GM12878 (cell line): ENCODE measurements at regions not wholly inside any gene's neighbourhood (a gene's known extent, or its start where the extent isn't known, plus 50 kb on each side); places are given as distances from the start of the nearest gene placed in this dataset.

ENCODE experiments used
- ATAC-seq: fragments of 200-7000 bp; cut with Tn5 transposase; 3 replicates; pipeline ENCODE4 v1.9.1; 2020; ENCODE audit warnings: mild to moderate bottlenecking, moderate library complexity
- BruUV-seq: library from RNA; stranded (reverse); fragments of 400-500 nt; replicated peaks from 2 replicates; lab custom pipeline; 2021; lab: Mats Ljungman, UMichigan
- CTCF ChIA-PET: fragments of 300-600 bp; sonication (Branson Sonifier 250); formaldehyde crosslinking; extraction: SDS; loops from one replicate; lab custom pipeline; 2021; ENCODE audit warnings: inconsistent platforms; lab: Yijun Ruan, JAX
- POLR2A ChIA-PET: fragments of 350-600 bp; formaldehyde crosslinking; extraction: SDS; loops from one replicate; lab custom pipeline; 2021; ENCODE audit warnings: inconsistent platforms; lab: Charles Lee
- RAD21 ChIA-PET: fragments of 300-600 bp; sonication (Branson Sonifier 250); formaldehyde crosslinking; loops from one replicate; lab custom pipeline; 2023; ENCODE audit warnings: antibody characterized with exemption; ENCODE audit not compliant: unreplicated experiment; lab: Charles Lee
- SMC1A ChIA-PET: fragments of 300-600 bp; sonication (Branson Sonifier 250); formaldehyde crosslinking; loops from one replicate; lab custom pipeline; 2023; ENCODE audit not compliant: unreplicated experiment, uncharacterized antibody; lab: Charles Lee
- DNase-seq: peaks from one replicate; pipeline ENCODE4 v3.0.0-alpha.2; 2011; ENCODE audit warnings: low read depth, low spot score
- FAIRE-seq: peaks from 3 replicates; lab custom pipeline; 2011; peaks lifted over from hg19 to GRCh38; lab: Jason Lieb, UNC
- H2AFZ ChIP-seq: 2 replicates; pipeline ENCODE4 v1.6.0; 2011; ENCODE audit warnings: low read depth, low read length, control low read depth; ENCODE audit not compliant: control insufficient read depth
- H3K27ac ChIP-seq: 2 replicates; pipeline ENCODE4 v1.5.1; 2011; ENCODE audit warnings: control low read depth; ENCODE audit not compliant: control insufficient read depth, insufficient read depth
- H3K27me3 ChIP-seq, 2 experiments: replicated peaks in 1 of 2; 2 replicates each; pipeline versions ENCODE4 v1.6.0 to v1.6.1; 2011; ENCODE audit warnings: low read length in 1 of 2; ENCODE audit not compliant: control insufficient read depth in 2 of 2, insufficient read depth in 2 of 2
- H3K36me3 ChIP-seq, 2 experiments: 2 replicates each; pipeline ENCODE4 v1.5.1; 2011; ENCODE audit warnings: low read length in 1 of 2; ENCODE audit not compliant: control insufficient read depth in 2 of 2, insufficient read depth in 2 of 2
- H3K4me1 ChIP-seq: 2 replicates; pipeline ENCODE4 v1.6.1; 2011; ENCODE audit warnings: mild to moderate bottlenecking, low read length, moderate library complexity, mixed read lengths; ENCODE audit not compliant: control insufficient read depth, insufficient read depth
- H3K4me2 ChIP-seq: 2 replicates; pipeline ENCODE4 v1.6.0; 2011; ENCODE audit warnings: control low read depth; ENCODE audit not compliant: control insufficient read depth, insufficient read depth
- H3K4me3 ChIP-seq: fragments of 200-600 bp; sonication (generic); 2 replicates; pipeline ENCODE4 v1.5.1; 2016
- H3K79me2 ChIP-seq: 2 replicates; pipeline ENCODE4 v1.6.0; 2011; ENCODE audit warnings: low read length; ENCODE audit not compliant: control insufficient read depth, insufficient read depth
- H3K9ac ChIP-seq: 2 replicates; pipeline ENCODE4 v1.8.0; 2011; ENCODE audit warnings: low read length, control low read depth, mixed read lengths; ENCODE audit not compliant: control insufficient read depth, insufficient read depth
- H3K9me3 ChIP-seq: replicated peaks from 3 replicates; pipeline ENCODE4 v1.5.1; 2011; ENCODE audit warnings: mild to moderate bottlenecking, low read length; ENCODE audit not compliant: control insufficient read depth, insufficient read depth
- H4K20me1 ChIP-seq: 2 replicates; pipeline ENCODE4 v1.6.0; 2011; ENCODE audit not compliant: control insufficient read depth, insufficient read depth
- CHD2 ChIP-seq: IDR thresholded peaks from 2 replicates; pipeline ENCODE4 v1.6.1; 2011; ENCODE audit warnings: low read depth, low read length, improper control_type of control experiment, borderline replicate concordance
- EGR1 ChIP-seq, 2 experiments: IDR thresholded peaks; 1 replicate in 1 of 2; 2 replicates in 1 of 2; pipeline ENCODE4 v1.6.1; 2011 to 2012; ENCODE audit warnings: low read depth in 2 of 2, low read length in 2 of 2, borderline replicate concordance in 1 of 2, mild to moderate bottlenecking in 1 of 2, moderate library complexity in 1 of 2
- ESRRA ChIP-seq: IDR thresholded peaks from 2 replicates; pipeline ENCODE4 v1.6.1; 2012; ENCODE audit warnings: mild to moderate bottlenecking, low read length, improper control_type of control experiment
- FOS ChIP-seq: IDR thresholded peaks from 3 replicates; pipeline ENCODE4 v1.6.1; 2011; ENCODE audit warnings: borderline replicate concordance; ENCODE audit not compliant: insufficient read length; ENCODE audit errors: extremely low read depth
- GABPA ChIP-seq: IDR thresholded peaks from 2 replicates; pipeline ENCODE4 v1.6.1; 2014; ENCODE audit warnings: antibody characterized with exemption, low read depth, mild to moderate bottlenecking, inconsistent platforms
- HDAC6 ChIP-seq: fragments of 200-600 bp; sonication (generic); IDR thresholded peaks from one replicate; pipeline ENCODE4 v1.8.0; 2017; ENCODE audit warnings: antibody characterized with exemption; ENCODE audit not compliant: unreplicated experiment
- POU2F2 ChIP-seq: IDR thresholded peaks from 3 replicates; pipeline ENCODE4 v1.6.1; 2011; ENCODE audit warnings: low read depth, mild to moderate bottlenecking, low read length, borderline replicate concordance
- RCOR1 ChIP-seq: conservative IDR thresholded peaks from 2 replicates; pipeline ENCODE4 v1.6.1; 2012; ENCODE audit warnings: low read depth, low read length, improper control_type of control experiment
- SIX5 ChIP-seq: IDR thresholded peaks from 2 replicates; pipeline ENCODE4 v1.6.1; 2011; ENCODE audit warnings: mild to moderate bottlenecking, low read depth, low read length, moderate library complexity; ENCODE audit not compliant: severe bottlenecking
- STAT3 ChIP-seq: IDR thresholded peaks from 2 replicates; pipeline ENCODE4 v1.6.1; 2011; ENCODE audit warnings: low read depth, low read length, improper control_type of control experiment
- YBX1 ChIP-seq: fragments of 450-650 bp; IDR thresholded peaks from 2 replicates; pipeline ENCODE4 v1.6.1; 2016; ENCODE audit warnings: antibody characterized with exemption
- ZNF217 ChIP-seq: fragments of 450-650 bp; IDR thresholded peaks from 2 replicates; pipeline ENCODE4 v1.6.1; 2017; ENCODE audit warnings: antibody characterized with exemption, mild to moderate bottlenecking
- WGBS: methylation state at CpG from one replicate; pipeline ENCODE4 v1.1.6; 2016; ENCODE audit warnings: low lambda C conversion rate; ENCODE audit not compliant: insufficient replicate concordance, insufficient coverage; ENCODE audit errors: missing lambda C conversion rate; 5-methylcytosine and 5-hydroxymethylcytosine counted together
- in situ Hi-C: fragments of 300-500 bp; cut with MboI; formaldehyde crosslinking; loops from 9 replicates; pipeline ENCODE4 v1.14.3; 2018; ENCODE audit warnings: mixed read lengths
- intact Hi-C: fragments of 100-400 bp; cut with micrococcal nuclease; formaldehyde crosslinking; loops from one replicate; pipeline ENCODE4 v1.14.2; 2022; ENCODE audit not compliant: unreplicated experiment
- TF ChIP-seq, protein P1 (sequence below): fragments of 450-650 bp; IDR thresholded peaks from 2 replicates; pipeline ENCODE4 v1.6.1; 2016; ENCODE audit warnings: mild to moderate bottlenecking
- TF ChIP-seq, protein P2 (sequence below): fragments of 150-350 bp; IDR thresholded peaks from 2 replicates; pipeline ENCODE4 v1.6.1; 2016; ENCODE audit warnings: low read depth, low read length
- TF ChIP-seq, protein P3 (sequence below): IDR thresholded peaks from 2 replicates; pipeline ENCODE4 v1.6.1; 2011; ENCODE audit warnings: low read depth, mild to moderate bottlenecking, low read length, moderate library complexity, borderline replicate concordance; ENCODE audit errors: extremely low read depth

DNA sequence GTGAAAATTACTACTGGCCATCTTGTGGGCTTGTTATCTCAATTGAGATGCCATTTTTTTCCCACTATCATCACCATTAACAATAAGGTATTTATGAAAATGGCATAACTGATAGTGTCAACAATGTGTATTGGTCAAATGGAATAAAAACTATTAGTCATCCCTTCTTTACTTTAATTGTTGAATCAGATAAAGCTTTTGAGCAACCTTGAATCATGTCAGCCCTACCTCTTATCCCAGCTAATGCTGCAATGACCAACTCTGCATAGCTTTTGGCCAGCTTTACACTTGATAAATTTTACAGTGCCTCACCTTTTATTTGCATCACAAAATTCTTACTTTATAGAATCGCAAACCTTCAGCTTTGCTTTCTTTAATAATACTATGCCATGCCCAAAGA is 784.0 kb upstream of the PRR20A start:
- H3K9ac ChIP-seq: no peak overlapping the region
- SMC1A ChIA-PET: no interaction called here
- no peaks in the 10 kb centered on the region for H3K79me2 ChIP-seq
- BruUV-seq: no TSS peak
- RAD21 ChIA-PET: no interaction called here
- no peak overlapping the region for H3K27ac ChIP-seq
- CTCF ChIA-PET: no interaction called here
- in situ Hi-C loops: no loop called here
- H3K27me3 ChIP-seq: no peaks in the 10 kb centered on the region
- no peak overlapping the region for H2AFZ ChIP-seq
- POLR2A ChIA-PET: no interaction called here
- no peak for ATAC-seq
- 0% methylated on average over 1 of the region's 1 CpG for WGBS
- no peak overlapping the region for H3K4me2 ChIP-seq
- no peaks in the 10 kb centered on the region for H3K36me3 ChIP-seq
- FAIRE-seq: no peak
- DNase-seq: no peak
- H3K4me1 ChIP-seq: no peaks in the 10 kb centered on the region
- no peaks in the 10 kb centered on the region for H4K20me1 ChIP-seq
- intact Hi-C loops: no loop called here
- no peak for TF ChIP-seq RCOR1
- TF ChIP-seq, protein P1, sequence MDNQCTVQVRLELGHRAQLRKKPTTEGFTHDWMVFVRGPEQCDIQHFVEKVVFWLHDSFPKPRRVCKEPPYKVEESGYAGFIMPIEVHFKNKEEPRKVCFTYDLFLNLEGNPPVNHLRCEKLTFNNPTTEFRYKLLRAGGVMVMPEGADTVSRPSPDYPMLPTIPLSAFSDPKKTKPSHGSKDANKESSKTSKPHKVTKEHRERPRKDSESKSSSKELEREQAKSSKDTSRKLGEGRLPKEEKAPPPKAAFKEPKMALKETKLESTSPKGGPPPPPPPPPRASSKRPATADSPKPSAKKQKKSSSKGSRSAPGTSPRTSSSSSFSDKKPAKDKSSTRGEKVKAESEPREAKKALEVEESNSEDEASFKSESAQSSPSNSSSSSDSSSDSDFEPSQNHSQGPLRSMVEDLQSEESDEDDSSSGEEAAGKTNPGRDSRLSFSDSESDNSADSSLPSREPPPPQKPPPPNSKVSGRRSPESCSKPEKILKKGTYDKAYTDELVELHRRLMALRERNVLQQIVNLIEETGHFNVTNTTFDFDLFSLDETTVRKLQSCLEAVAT: no peak
- TF ChIP-seq GABPA: no peak
- no peak for TF ChIP-seq ESRRA
- no peak for TF ChIP-seq EGR1 (IDR thresholded peaks at IDR 0.05; ENCODE audit: borderline replicate concordance in 1 of 2, low read depth in 2 of 2, low read length in 2 of 2)
- no peak for TF ChIP-seq SIX5
- TF ChIP-seq POU2F2: no peak
- TF ChIP-seq, protein P2, sequence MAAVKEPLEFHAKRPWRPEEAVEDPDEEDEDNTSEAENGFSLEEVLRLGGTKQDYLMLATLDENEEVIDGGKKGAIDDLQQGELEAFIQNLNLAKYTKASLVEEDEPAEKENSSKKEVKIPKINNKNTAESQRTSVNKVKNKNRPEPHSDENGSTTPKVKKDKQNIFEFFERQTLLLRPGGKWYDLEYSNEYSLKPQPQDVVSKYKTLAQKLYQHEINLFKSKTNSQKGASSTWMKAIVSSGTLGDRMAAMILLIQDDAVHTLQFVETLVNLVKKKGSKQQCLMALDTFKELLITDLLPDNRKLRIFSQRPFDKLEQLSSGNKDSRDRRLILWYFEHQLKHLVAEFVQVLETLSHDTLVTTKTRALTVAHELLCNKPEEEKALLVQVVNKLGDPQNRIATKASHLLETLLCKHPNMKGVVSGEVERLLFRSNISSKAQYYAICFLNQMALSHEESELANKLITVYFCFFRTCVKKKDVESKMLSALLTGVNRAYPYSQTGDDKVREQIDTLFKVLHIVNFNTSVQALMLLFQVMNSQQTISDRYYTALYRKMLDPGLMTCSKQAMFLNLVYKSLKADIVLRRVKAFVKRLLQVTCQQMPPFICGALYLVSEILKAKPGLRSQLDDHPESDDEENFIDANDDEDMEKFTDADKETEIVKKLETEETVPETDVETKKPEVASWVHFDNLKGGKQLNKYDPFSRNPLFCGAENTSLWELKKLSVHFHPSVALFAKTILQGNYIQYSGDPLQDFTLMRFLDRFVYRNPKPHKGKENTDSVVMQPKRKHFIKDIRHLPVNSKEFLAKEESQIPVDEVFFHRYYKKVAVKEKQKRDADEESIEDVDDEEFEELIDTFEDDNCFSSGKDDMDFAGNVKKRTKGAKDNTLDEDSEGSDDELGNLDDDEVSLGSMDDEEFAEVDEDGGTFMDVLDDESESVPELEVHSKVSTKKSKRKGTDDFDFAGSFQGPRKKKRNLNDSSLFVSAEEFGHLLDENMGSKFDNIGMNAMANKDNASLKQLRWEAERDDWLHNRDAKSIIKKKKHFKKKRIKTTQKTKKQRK: no peak
- no peak for TF ChIP-seq CHD2
- TF ChIP-seq, protein P3, sequence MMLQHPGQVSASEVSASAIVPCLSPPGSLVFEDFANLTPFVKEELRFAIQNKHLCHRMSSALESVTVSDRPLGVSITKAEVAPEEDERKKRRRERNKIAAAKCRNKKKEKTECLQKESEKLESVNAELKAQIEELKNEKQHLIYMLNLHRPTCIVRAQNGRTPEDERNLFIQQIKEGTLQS: no peak
- TF ChIP-seq STAT3: no peak
- no peak for TF ChIP-seq YBX1
- no peak for TF ChIP-seq HDAC6
- no peak for TF ChIP-seq FOS
- no peak for TF ChIP-seq ZNF217
- H3K9me3 ChIP-seq: no peaks in the 10 kb centered on the region; the same call in 2 of the 3 replicates
- no peak overlapping the region for H3K4me3 ChIP-seq
